GM13977 (cell line): ENCODE measurements at regions not wholly inside any gene's neighbourhood (a gene's known extent, or its start where the extent isn't known, plus 50 kb on each side); places are given as distances from the start of the nearest gene placed in this dataset.

Source experiments
- DNase-seq: peaks from one replicate; pipeline ENCODE4 v3.0.0; 2012; ENCODE audit warnings: low spot score
- in situ Hi-C: fragments of 300-500 bp; cut with MboI; formaldehyde crosslinking; loops from one replicate; pipeline ENCODE4 v1.12.0; 2022; ENCODE audit warnings: low sequenced_read_pairs, low pct_unique_long_range_greater_than_20kb, mixed read lengths, inconsistent platforms; ENCODE audit not compliant: unreplicated experiment
- TF ChIP-seq, protein P1 (sequence below): IDR thresholded peaks from 2 replicates; pipeline ENCODE4 v1.5.1; 2012; ENCODE audit warnings: mild to moderate bottlenecking, control low read depth; ENCODE audit not compliant: insufficient read depth; ENCODE audit errors: extremely low read depth, missing control alignments

DNA sequence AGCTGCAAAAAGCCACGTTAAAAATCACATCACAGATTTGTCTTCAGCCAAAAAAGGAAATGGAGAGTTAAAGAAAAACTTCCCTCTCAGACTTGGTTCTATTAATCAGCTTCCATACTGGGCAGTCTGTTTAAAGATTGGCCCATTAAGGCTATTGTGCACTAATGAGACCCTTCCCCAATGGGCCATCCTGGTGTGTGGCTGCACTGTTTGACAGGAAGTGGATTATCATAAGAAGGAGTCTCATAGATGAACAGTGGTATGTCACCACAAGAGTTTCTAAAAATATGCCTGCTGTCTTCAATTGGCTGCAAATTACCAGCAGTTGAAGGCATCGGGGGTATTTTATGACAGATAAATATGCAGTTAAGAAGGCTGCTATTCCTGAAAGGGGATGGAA lies 247.6 kb upstream of the THSD7B start:
- TF ChIP-seq, protein P1, sequence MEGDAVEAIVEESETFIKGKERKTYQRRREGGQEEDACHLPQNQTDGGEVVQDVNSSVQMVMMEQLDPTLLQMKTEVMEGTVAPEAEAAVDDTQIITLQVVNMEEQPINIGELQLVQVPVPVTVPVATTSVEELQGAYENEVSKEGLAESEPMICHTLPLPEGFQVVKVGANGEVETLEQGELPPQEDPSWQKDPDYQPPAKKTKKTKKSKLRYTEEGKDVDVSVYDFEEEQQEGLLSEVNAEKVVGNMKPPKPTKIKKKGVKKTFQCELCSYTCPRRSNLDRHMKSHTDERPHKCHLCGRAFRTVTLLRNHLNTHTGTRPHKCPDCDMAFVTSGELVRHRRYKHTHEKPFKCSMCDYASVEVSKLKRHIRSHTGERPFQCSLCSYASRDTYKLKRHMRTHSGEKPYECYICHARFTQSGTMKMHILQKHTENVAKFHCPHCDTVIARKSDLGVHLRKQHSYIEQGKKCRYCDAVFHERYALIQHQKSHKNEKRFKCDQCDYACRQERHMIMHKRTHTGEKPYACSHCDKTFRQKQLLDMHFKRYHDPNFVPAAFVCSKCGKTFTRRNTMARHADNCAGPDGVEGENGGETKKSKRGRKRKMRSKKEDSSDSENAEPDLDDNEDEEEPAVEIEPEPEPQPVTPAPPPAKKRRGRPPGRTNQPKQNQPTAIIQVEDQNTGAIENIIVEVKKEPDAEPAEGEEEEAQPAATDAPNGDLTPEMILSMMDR: no peak
- no peak for DNase-seq
- in situ Hi-C loops: no loop called here

DNA sequence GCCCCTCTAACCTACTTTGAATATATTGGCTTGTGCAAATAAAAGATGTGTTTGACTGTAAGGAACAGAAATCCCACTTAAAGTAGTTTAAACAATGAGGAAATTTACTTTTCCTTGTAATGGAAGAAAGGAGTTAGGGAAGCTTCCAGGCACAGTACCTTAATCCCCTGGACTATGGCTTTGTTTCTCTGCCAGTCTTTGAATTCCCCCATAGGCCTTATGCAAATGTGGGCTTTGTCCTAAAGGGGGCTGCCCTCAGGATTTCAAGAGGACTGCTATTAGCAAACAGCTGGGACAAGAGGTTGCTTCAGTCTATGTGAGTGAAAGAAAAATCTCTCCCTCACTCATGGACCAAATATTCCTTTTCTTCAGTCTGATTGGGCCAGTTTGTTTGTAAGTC lies 255.1 kb upstream of the THSD7B start:
- in situ Hi-C loops: no loop called here
- TF ChIP-seq, protein P1: no peak
- DNase-seq: no peak

DNA sequence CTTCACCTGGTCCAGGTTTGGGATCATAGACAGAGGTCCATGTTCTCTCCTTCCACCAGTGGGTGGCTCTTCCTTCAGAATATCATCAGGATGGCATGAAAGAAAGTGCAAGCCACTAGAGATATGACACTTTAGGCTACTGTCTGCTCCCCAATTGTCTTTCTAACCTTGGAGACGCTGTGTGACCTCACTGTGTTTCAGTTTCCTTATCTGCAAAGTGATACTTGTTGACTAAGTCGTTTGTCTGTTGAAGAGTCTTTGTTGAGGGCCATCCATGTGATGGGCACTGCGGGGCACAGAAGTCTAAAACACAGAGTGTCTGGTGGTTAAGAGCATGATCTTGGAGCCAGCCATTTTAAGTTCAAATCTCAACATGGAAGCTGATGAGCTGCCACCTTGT lies 259.9 kb upstream of the THSD7B start:
- no peak for DNase-seq
- TF ChIP-seq, protein P1: no peak
- in situ Hi-C loops: no loop called here

DNA sequence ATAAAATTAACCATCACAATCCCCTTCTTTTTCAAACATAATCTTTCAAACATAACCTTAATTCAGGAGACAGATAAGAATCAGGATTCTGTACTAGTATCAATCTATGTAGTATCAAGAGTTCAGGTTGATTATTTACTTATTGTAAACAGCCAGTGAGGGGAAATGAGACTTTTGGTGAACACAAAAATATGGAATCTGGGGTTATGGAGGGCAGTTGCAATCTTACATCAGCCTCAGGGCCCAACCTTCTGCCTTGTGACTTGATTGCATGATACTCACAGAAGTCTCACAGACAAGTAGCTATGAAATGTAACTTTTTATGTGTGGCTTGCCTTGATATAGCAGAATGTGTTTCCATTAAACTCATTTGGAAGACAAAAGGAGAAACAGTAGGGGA lies 262.7 kb upstream of the THSD7B start:
- in situ Hi-C loops: no loop called here
- TF ChIP-seq, protein P1: no peak

DNA sequence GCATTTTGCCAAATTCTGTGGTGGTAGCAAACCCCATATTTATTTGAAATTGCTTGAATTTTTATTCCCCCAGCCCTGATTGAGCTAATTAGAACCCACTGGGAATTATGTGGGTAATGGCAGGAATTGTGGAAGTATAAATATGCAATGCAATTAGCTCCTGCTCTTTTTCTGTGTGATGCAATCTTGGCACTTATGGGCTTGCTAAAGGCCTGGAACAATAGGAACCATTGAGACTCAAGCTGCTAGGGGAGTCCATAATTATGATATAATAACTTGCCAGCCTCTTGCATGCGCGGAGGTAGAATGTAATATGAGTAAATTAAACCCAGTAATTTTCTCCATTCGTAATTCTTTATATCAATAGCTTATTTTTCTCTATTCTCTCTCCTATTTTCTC lies 267.6 kb upstream of the THSD7B start:
- TF ChIP-seq, protein P1: no peak
- DNase-seq: no peak
- in situ Hi-C loops: no loop called here

More for the DNA sequence above, 262.7 kb upstream of the THSD7B start:
- no peak for DNase-seq

DNA sequence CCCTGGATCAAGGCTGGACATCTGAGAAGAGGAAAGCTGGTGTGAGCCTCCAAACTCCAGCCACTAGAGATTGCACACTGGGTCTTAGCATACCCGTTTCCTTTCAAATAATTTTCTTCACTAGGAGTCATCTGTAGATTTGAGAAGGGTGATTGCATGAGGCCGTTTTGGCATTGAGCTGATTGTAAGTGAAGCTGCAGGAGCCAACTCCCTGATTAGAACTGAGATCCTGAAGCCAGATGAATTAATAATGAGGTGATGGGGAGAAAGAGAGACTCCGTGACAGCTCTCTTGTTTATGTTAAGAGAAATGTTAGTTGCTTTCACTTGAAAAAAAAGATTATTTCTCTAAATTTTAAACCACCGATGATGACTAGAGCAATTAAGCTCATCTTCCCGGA lies 268.4 kb upstream of the THSD7B start:
- DNase-seq: no peak
- TF ChIP-seq, protein P1: no peak
- in situ Hi-C loops: no loop called here

DNA sequence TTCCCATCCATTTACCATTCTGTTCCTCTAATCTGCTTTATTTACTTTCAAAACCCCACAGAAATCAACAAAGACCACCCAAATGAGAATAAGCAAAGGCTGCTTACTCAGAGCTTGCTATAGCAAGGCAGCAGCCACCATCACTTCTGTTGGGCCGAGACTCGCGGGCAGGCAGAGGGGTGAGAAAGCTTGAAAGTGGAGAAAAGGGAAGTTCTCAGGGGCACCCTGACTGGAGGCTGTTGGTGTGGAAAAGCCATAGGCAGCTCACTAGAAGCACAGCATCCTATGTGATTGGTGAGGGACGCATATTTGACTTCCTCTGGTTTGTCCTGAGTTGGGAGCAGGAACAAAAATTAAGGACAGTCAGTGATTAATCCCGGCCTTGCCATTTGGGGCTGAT lies 269.7 kb upstream of the THSD7B start:
- no peak for DNase-seq
- in situ Hi-C loops: no loop called here
- TF ChIP-seq, protein P1: no peak
